ENCODE measurements at regions not wholly inside any gene's neighbourhood (a gene's known extent, or its start where the extent isn't known, plus 50 kb on each side); places are given as distances from the start of the nearest gene placed in this dataset.

GRCh38 chrX:124769166-124769565 is 422.8 kb downstream of the SH2D1A start:
- TF ChIP-seq CTCF (IDR thresholded peaks at IDR 0.05; ENCODE audit: low read length), result no peak
- TF ChIP-seq EZH2 (IDR thresholded peaks at IDR 0.05; ENCODE audit: borderline replicate concordance, low read length), result no peak
